ENCODE measurements at regions not wholly inside any gene's neighbourhood (a gene's known extent, or its start where the extent isn't known, plus 50 kb on each side); places are given as distances from the start of the nearest gene placed in this dataset.

DNA sequence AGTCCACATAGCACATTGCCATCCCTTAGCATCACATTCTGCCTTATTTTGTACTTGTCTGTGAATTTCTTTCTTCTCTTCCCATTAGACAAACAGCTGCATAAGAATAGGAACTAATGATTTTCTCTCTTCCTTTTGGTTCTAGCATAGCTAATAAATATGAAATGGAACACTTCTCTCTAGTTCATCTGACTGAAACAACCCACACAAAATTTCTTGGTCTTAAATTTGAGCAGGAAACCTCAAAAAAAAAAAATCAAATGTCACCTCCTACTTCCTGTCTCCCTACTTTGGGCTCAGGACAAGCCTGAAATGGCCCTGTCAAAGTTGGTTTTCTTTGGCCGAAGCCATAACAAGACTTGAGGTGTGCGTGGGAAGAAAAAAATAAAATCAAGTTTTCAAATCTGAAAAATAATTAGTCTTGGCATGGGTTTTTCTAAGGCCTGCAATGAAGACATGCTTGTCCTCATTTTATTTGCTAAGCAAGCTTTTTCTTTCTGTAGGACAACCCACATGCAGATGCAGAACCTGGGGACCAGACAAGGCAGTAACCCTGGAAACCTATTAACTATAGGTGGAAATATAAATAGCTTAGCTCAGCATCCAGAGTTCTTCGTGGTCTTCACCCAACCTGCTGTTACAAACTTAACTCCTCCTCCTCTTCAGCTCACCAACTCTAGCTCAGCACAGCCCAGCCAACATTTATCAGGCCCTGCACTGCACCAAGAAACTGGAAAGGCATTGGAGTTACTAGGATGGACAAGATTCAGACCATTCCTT, 523.5 kb upstream of the KLF4 start:
- TF ChIP-seq, protein P1, sequence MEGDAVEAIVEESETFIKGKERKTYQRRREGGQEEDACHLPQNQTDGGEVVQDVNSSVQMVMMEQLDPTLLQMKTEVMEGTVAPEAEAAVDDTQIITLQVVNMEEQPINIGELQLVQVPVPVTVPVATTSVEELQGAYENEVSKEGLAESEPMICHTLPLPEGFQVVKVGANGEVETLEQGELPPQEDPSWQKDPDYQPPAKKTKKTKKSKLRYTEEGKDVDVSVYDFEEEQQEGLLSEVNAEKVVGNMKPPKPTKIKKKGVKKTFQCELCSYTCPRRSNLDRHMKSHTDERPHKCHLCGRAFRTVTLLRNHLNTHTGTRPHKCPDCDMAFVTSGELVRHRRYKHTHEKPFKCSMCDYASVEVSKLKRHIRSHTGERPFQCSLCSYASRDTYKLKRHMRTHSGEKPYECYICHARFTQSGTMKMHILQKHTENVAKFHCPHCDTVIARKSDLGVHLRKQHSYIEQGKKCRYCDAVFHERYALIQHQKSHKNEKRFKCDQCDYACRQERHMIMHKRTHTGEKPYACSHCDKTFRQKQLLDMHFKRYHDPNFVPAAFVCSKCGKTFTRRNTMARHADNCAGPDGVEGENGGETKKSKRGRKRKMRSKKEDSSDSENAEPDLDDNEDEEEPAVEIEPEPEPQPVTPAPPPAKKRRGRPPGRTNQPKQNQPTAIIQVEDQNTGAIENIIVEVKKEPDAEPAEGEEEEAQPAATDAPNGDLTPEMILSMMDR (IDR thresholded peaks at IDR 0.05): no peak
- no peak for TF ChIP-seq POLR2AphosphoS5 (IDR thresholded peaks at IDR 0.05; ENCODE audit: insufficient read depth in 1 of 2, low read depth in 1 of 2)
- no peak for TF ChIP-seq POLR2A (IDR thresholded peaks at IDR 0.05)

All from vagina (tissue), 2 donors.